DMS114 treated with DMSO at 0.1 percent for 48 hours (cell line): ENCODE measurements at regions not wholly inside any gene's neighbourhood (a gene's known extent, or its start where the extent isn't known, plus 50 kb on each side); places are given as distances from the start of the nearest gene placed in this dataset.

Source experiments
- DNase-seq: peaks from one replicate; lab custom pipeline; 2025; ENCODE audit not compliant: unreplicated experiment; lab: John Stamatoyannopoulos, UW

GRCh38 chr1:37415611-37416244 is 58.7 kb upstream of the ZC3H12A start:
- no peak for DNase-seq

- DNase-seq: no peak
These were observed 53.9 kb upstream of the ZC3H12A start for GRCh38 chr1:37420456-37420855.

GRCh38 chr1:37423810-37424209 is 50.6 kb upstream of the ZC3H12A start:
- no peak for DNase-seq

- DNase-seq: no peak
These were observed 49.9 kb upstream of the ZC3H12A start for GRCh38 chr1:37424523-37424922.
